ENCODE measurements at regions not wholly inside any gene's neighbourhood (a gene's known extent, or its start where the extent isn't known, plus 50 kb on each side); places are given as distances from the start of the nearest gene placed in this dataset.
A peak's percentile ranks its signal among the peaks of the same experiment; 100 is the strongest.

GRCh38 chr14:86770186-86770585 is 1222.8 kb downstream of the GALC start (continued):
- TF ChIP-seq MTERF4 (CRISPR knock-in tag; IDR thresholded peaks at IDR 0.05) (no peak), TP53 (CRISPR knock-in tag; conservative IDR thresholded peaks at IDR 0.05) (no peak), SRY (CRISPR knock-in tag; IDR thresholded peaks at IDR 0.05) (no peak)

GRCh38 chr14:86766469-86766868 is 1226.5 kb downstream of the GALC start:
- in situ Hi-C loops (cut with HindIII; ENCODE audit: extremely low pct_ligation_motif_present, low pct_unique_long_range_greater_than_20kb) (no loop called here), intact Hi-C loops (cut with micrococcal nuclease; ENCODE audit: unreplicated experiment) (no loop called here)
- no peak overlapping the region for H3K4me2 ChIP-seq (ENCODE audit: low read depth, low read length)
- no peak overlapping the region for H3K9ac ChIP-seq (ENCODE audit: insufficient read depth, low read depth, low read length)
- H3K4me3 ChIP-seq (replicated peaks in 1 of 3; ENCODE audit: insufficient read depth in 1 of 3, low read depth in 2 of 3, low read length in 3 of 3), result no peak overlapping the region
- H3K27ac ChIP-seq (ENCODE audit: extremely low read length, insufficient read depth, low read length), result no peak overlapping the region
- H3K79me2 ChIP-seq (ENCODE audit: insufficient read depth, low read length), result no peaks in the 10 kb centered on the region
- no peaks in the 10 kb centered on the region for H3K27me3 ChIP-seq (ENCODE audit: control insufficient read depth in 1 of 2, insufficient read depth in 2 of 2, low read length in 2 of 2)
- ChIA-PET CTCF (ENCODE audit: low intra/inter-chr PET ratio, low total read pairs) (no interaction called here), POLR2A (no interaction called here)
- no peak for ATAC-seq
- H3K9me3 ChIP-seq (ENCODE audit: low read length), result peaks cover 2% of the 10 kb centered on the region; the same call in 1 of the 2 replicates
- FAIRE-seq, result no peak
- no peaks in the 10 kb centered on the region for H3K36me3 ChIP-seq (replicated peaks in 1 of 2; ENCODE audit: control insufficient read depth in 1 of 2, insufficient read depth in 2 of 2, low read length in 2 of 2)
- WGBS (ENCODE audit: low lambda C conversion rate), result 85% methylated on average over 4 of the region's 4 CpGs
- DNase-seq (ENCODE audit: low spot score), result peak; percentile 14
- no peak overlapping the region for H2AFZ ChIP-seq (ENCODE audit: low read length)
- H4K20me1 ChIP-seq (ENCODE audit: insufficient read depth, low read length), result no peaks in the 10 kb centered on the region
- BruUV-seq (replicated peaks), result no TSS peak
- peaks cover 3% of the 10 kb centered on the region; the same call in 1 of the 2 replicates for H3K4me1 ChIP-seq (ENCODE audit: insufficient read depth, low read length)
- TF ChIP-seq ZNF644 (CRISPR knock-in tag; IDR thresholded peaks at IDR 0.05; ENCODE audit: low read depth), result peak; percentile 80
- no peak for TF ChIP-seq NFYB (CRISPR knock-in tag; IDR thresholded peaks at IDR 0.05)
- TF ChIP-seq HNRNPL (IDR thresholded peaks at IDR 0.05; ENCODE audit: low read depth, low read length), result no peak
- no peak for TF ChIP-seq ZNF503 (CRISPR knock-in tag; IDR thresholded peaks at IDR 0.05)
- no peak for TF ChIP-seq ZNF569 (CRISPR knock-in tag; IDR thresholded peaks at IDR 0.05; ENCODE audit: borderline replicate concordance)
- no peak for TF ChIP-seq ZNF367 (CRISPR knock-in tag; IDR thresholded peaks at IDR 0.05; ENCODE audit: borderline replicate concordance)
- no peak for TF ChIP-seq ZNF646 (CRISPR knock-in tag; IDR thresholded peaks at IDR 0.05)
- TF ChIP-seq SOX13 (IDR thresholded peaks at IDR 0.05), result no peak
- no peak for TF ChIP-seq SOX13 (CRISPR knock-in tag; conservative IDR thresholded peaks at IDR 0.05 in 1 of 2, IDR thresholded peaks at IDR 0.05 in 1 of 2)
- no peak for TF ChIP-seq GZF1 (CRISPR knock-in tag; IDR thresholded peaks at IDR 0.05)
